ENCODE measurements at regions not wholly inside any gene's neighbourhood (a gene's known extent, or its start where the extent isn't known, plus 50 kb on each side); places are given as distances from the start of the nearest gene placed in this dataset.
A peak's percentile ranks its signal among the peaks of the same experiment; 100 is the strongest.

GRCh38 chr5:93875693-93876092 lies 134.3 kb upstream of the POU5F2 start:
- no peak for DNase-seq

DNA sequence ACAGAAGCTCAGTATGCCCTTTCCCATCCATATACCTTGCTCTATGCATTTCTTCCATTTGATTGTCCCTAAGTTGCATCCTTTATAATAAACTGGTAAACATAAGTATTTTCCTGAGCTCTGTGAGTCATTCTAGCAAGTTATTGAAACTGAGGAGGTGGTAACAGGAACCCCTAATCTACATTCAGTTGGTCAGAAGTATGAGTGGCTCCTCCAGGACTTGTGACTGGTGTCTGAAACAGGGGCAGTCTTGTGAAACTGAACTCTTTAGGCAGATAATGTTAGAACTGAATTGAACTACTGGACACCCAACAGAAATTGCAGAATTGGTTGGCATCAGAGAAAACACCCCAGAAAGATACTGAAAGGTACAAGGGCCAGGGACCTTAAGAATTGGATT lies 133.1 kb upstream of the POU5F2 start:
- DNase-seq = no peak

DNA sequence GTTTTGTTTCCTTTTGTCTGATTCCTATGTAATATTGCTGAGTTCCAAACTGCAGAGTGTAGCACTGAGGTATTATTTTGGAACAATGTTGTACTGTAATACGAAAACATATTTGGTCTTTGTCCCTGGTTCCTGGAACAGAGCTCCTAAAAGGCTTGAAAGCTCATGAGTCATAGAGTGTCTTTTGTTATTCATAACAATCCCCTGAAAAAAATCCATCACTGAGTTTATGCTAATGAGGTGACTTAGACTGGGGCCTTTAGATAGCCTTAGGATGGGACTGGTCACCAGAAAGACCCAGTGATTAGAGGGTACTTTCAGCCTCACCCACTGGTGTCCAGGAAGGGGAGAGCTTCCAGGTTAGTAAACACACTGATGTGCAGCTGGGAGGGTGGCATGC lies 132.7 kb upstream of the POU5F2 start:
- no peak for DNase-seq

GRCh38 chr5:93873211-93873736 lies 131.9 kb upstream of the POU5F2 start:
- DNase-seq = no peak

GRCh38 chr5:93870649-93871048 lies 129.2 kb upstream of the POU5F2 start:
- DNase-seq = no peak

DNA sequence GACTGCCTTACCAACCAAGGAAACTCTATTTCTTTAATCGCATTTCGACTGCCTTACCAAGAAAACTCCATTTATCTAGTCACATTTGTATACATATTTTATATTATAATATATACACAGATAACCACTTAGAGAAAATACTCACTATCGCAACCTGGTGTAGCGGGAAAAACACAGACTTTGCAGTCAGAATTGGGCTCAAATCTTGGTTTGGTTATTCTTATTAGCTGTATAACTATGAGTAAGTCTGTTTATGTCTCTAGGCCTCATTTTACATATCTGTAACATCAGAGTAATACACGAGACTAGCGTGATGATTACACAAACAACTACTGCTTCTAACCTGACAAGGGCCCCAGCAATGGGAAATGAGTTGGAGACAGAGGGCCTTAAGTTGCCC lies 127.5 kb upstream of the POU5F2 start:
- no peak for DNase-seq

- DNase-seq = no peak
Measured at GRCh38 chr5:93850311-93850710, 108.9 kb upstream of the POU5F2 start.

GRCh38 chr5:93845376-93845775 lies 104.0 kb upstream of the POU5F2 start:
- DNase-seq = no peak

DNA sequence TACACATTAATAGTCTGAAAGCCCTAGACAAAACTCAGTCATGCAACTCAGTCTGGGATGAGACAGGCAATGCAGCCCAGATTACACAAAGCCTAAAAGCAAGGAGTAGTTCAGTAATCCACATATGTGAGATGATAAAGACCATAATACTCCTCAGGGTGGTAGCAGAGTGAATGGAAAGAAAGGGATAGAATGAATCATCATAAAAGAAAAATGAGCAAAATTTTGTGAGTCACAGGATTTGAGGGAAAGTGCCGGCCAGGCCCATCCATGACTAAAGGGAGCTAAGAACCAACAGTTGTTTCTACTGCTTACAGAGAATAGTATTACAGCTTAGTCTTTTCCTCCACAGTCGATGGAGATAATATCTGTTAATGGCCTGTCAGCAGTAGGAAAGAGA lies 90.0 kb upstream of the POU5F2 start:
- DNase-seq = no peak

DNA sequence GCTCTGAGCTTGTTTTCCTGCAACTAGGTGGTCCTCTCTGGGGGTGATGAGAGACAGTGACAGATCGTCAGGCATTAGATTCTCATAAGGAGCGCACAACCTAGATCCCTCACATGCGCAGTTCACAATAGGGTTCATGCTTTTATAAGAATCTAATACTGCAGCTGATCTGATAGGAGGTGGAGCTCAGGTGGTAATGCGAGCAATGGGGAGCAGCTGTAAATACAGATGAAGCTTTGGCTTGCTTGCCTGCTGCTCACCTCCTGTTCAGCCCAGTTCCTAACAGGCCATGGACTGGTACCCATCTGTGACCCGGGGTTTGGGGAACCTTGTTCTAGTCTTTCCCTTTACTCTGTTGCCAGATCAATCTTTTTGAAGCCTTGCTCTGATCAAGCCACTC lies 89.5 kb upstream of the POU5F2 start:
- no peak for DNase-seq

DNA sequence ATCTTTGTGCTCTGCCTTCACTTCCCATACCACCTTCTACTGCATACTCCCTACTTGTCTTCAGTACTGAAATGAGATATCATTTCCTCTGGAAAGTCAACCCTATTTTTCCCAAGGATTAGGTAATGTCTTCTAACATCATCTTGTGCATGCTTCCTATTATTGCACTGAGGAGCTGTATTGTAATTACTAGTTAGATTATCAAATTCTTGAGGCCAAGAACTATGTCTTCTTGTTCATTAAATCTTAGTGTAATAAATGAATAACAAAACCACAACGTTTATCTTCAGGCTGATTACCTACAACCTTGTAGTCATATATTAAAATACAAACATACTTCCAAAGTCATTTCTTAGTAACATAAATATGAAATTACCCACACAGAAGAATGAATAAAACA lies 87.9 kb upstream of the POU5F2 start:
- DNase-seq = no peak

DNA sequence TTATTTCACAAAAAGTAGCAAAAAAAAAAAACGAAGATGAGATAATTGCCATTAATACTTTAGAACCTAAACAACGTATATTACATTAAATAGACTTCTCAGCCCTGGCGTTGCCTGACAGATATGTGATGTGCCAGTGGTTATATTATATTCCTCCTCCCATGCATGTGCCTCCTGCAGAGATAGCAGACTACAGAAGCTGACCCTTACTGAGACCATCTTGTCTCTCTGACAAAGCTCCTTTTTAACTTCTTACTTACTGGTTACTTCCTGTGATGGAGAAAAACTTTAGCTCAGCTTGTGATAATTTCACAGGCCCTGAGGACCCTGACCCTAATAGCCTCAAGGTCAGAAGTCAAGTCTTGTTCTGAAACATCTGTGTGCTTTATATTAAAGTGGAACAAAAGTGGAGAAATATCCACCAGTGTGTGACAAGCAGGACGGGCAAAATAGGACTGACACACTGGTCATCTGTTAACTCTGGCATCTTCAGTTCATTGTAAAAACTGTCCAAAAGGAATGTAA lies 80.6 kb upstream of the POU5F2 start:
- DNase-seq = no peak

DNA sequence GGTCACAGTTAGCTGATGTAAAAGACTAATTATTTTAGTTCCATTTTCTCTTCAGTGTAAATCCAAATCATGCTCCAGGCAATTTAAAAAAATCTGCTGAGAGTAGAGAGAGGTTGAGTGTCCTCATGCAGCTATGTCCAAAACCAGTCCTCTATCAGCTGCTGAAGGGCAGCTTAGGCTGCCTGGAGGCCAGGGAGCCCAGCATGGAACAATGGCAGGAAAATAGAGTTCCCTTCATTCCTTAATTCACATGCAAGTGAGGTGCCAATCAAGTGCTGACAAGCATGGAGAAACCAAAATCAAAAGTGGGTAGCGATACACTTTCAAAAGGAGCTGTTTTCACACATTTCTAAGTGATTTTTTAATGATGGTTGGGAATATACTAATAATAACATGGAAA lies 78.3 kb upstream of the POU5F2 start:
- no peak for DNase-seq

GRCh38 chr5:93810780-93811179 lies 69.4 kb upstream of the POU5F2 start:
- DNase-seq = no peak

- DNase-seq = no peak
Measured at GRCh38 chr5:93809430-93809829, 68.0 kb upstream of the POU5F2 start.

DNA sequence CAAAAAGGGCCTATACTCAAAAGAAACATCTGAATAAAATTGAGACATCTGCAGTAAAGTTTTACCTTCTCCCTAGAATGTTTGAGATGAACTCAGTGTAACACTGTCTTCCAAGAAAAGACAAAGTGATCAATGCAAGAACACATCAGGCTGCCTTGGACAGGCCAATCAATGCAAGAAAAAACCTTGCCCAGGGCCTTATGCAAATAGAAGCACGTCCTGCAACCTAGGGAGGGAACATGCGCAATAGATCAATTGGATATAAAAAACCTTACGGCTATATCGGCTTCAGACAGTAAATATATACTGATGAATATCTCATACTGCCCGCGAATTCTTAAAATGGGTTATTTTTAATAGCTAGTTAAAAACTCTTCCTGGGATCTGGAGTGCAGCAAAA lies 66.4 kb upstream of the POU5F2 start:
- DNase-seq = no peak

GRCh38 chr5:93805616-93806379 lies 64.4 kb upstream of the POU5F2 start:
- DNase-seq = no peak

DNA sequence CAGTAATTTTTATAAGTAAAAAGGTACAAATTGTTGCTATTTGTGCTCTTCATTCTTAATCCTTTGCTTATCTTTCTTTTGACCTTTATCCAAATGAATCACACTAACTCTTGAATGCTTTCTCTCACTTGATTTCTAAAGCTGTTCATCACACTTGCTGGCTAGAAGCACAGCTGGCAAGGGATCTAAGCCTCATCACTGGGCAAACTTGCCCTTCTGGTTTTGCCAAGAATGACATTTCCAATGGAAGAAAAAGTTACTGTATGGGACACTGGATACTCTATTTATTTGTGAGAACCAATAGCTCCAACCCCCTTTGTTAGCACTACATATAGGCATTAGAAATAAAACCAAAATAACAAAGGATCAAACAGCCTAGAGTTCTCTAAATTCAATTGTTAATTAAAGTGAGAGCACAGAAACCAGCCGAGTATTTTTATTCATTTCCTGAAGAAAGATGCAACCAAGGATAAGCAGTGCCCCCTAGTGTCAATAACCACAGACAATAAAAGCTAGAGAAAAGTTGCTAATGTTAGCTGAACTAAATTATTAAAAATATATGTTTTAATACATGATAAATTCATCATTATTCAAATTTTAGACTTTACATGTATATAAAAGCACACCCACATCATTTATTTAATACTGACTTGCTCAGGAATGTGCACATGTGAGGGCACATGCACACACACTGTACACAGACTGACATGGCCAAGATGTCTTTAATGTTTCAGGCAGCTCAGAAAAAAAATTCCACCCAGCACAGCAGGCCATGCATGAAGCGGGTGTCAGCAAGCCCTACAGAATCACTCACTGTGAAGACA lies 59.8 kb upstream of the POU5F2 start:
- DNase-seq = peak; percentile 67

DNA sequence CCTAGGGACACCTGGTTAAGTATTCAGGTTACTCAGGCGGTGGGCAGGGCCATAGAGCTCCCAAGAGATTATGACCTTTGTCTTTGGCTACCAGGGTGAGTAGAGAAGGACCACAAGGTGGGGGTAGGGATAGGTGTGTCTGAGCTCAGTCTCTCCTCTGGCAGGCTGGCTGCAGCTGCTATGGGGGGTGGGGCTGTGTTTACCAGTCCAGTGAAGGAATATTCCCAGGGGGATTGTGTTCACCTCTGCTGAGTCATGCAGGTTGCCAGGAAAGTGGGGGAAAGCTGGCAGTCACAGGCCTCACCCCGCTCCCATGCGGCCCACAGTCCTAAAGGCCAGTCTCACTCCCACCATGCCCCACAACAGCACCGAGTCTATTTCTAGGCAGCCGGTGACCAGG lies 53.6 kb upstream of the POU5F2 start:
- peak; percentile 60 for DNase-seq

GRCh38 chr5:93793159-93793781 lies 51.9 kb upstream of the POU5F2 start:
- no peak for DNase-seq

DNA sequence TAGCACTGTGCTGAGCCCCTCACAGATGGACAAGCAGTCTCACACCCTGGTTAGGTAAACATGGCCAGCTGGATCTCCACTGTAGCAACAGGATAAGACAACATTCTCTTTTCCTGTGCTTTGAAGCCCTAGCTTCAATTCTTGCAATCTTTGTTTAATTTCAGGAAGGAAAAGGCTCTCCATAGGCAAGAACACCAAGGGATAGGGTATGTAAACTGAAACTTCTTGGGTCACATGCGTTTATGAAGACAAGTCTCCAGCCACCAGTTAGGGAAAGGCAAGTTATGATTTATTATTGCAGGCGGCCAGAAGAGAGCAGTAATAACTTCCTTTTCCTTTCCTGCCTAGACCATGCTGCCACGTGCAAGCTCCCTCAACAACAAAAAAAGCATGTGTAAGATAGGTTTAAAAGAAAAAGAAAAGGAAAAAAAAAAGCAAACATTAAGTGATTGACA lies 50.1 kb upstream of the POU5F2 start:
- DNase-seq = peak; percentile 94

All from SHP77 treated with DMSO at 0.1 percent for 48 hours (cell line).